ENCODE measurements at regions not wholly inside any gene's neighbourhood (a gene's known extent, or its start where the extent isn't known, plus 50 kb on each side); places are given as distances from the start of the nearest gene placed in this dataset.
"Not testable (repeated sequence)": the region's sequence is repeated elsewhere in the genome, so short reads cannot be mapped to it uniquely, and the experiment has no call there.

- no peak for DNase-seq
Observed at GRCh38 chr6:67160820-67161219, 1453.8 kb upstream of the EYS start.

DNA sequence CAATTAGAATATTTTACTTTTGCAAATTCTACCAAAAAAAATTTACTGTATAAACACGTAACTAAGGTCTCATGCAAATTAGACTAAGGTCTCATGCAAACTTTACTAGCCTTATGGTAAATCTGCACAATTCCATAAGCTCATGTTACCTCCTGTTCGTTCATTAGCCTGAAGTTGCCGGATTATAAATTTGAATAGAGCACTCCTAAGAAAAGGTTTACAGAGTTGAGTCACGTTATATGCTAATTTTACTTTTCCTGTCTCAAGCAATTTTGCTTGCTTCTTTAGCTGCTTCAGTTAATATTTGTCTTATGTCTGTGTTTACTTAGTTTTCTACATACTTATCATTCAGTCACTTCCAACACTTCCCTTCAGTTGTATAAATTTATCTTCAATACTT is 1434.0 kb upstream of the EYS start:
- DNase-seq, result no peak

- no peak for DNase-seq
Observed at GRCh38 chr6:67133973-67134372, 1426.9 kb upstream of the EYS start.

- no peak for DNase-seq
Observed at GRCh38 chr6:67131827-67132226, 1424.8 kb upstream of the EYS start.

DNA sequence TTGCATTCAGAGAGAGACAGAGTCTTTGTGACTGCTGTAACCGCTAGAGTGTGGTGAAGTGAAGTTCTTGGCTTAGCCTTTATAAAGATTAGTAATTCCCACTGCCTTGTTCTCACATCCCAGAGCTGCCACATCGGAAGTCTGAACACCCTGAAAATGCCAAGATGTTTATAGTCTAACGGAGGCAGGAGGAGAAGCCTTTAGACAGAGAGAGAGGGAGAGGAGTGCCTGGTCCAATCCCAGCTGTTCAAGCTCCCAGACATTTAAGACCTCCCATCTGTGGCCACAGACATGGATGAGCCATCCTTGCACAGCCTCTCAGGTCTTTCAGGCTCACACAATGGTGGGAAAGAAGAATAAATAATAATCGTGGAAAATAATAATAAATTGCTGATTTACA is 1422.8 kb upstream of the EYS start:
- no peak for DNase-seq

GRCh38 chr6:67127041-67127440 is 1420.0 kb upstream of the EYS start:
- DNase-seq, result no peak

GRCh38 chr6:67121115-67121514 is 1414.1 kb upstream of the EYS start:
- no peak for DNase-seq

- no peak for DNase-seq
Observed at GRCh38 chr6:67112120-67112519, 1405.1 kb upstream of the EYS start.

DNA sequence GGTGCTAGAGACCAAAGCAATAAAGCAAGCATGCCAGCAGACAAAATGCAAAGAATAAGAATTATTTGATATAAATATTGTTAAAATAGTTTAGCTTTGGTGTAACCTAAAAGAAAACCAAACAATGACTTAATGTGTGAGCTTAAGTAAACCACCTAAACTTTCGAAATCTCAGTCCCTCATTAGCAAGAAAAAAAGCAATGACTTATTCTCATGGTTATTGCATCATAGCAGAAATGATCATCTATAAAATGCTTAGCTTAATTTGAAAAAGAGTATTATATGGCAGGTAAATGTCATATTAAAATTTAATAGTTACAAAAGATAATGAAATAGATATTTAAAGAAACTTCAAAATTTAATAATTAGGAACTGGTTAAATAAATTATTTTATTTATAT is 1395.7 kb upstream of the EYS start:
- DNase-seq, result no peak

DNA sequence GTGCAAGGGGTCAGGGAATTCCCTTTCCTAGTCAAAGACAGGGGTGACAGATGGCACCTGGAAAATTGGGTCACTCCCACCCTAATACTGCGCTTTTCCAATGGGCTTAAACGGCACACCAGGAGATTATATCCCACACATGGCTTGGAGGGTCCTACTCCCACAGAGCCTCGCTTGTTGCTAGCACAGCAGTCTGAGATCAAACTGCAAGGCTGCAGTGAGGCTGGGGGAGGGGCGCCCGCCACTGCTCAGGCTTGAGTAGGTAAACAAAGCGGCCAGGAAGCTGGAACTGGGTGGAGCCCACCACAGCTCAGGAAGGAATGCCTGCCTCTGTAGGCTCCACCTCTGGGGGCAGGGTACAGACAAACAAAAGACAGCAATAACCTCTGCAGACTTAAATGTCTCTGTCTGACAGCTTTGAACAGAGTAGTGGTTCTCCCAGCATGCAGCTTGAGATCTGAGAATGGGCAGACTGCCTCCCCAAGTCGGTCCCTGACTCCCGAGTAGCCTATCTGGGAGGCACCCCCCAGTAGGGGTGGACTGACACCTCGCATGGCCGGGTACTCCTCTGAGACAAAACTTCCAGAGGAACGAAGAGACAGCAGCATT is 1388.7 kb upstream of the EYS start:
- not testable (repeated sequence) for DNase-seq

- no peak for DNase-seq
Observed at GRCh38 chr6:67094431-67094946, 1387.5 kb upstream of the EYS start.

GRCh38 chr6:67073938-67074337 is 1366.9 kb upstream of the EYS start:
- DNase-seq, result no peak

DNA sequence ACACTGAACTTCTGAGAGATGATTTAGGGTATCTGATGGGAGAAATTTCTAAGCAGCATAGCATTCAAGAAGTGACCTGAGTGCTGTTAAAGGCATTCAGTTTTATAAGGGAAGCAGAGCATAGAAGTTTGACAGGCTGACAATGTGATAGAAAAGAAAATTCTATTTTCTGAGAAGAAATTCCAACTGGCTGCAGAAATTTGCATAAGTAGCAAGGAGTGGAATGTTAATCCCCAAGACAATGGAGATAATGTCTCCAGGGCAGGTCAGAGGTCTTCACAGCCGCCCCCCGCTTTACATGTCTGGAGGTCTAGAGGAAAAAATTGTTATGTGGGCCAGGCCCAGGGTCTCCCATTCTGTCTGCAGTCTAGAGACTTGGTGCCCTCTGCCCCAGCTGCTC is 1361.8 kb upstream of the EYS start:
- DNase-seq, result no peak

GRCh38 chr6:67064323-67064722 is 1357.3 kb upstream of the EYS start:
- no peak for DNase-seq

DNA sequence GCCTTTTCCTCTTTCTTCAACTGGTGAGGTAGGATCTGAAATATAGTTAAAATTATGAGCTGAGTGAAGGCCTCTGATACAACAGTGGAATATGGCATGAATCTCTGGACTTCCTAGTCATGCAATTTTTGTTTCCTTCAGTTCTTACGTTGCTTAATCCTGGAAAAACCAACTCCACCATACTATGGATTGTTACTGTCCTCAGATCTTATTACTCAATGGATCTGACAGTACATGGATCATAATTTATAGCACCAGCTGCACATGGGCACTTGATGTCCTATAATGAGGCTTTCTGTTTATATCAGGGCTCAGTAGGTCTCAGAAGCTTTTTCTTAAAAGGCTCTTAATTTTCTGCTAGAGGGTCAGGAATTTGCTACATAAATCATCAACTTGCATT is 1341.0 kb upstream of the EYS start:
- no peak for DNase-seq

DNA sequence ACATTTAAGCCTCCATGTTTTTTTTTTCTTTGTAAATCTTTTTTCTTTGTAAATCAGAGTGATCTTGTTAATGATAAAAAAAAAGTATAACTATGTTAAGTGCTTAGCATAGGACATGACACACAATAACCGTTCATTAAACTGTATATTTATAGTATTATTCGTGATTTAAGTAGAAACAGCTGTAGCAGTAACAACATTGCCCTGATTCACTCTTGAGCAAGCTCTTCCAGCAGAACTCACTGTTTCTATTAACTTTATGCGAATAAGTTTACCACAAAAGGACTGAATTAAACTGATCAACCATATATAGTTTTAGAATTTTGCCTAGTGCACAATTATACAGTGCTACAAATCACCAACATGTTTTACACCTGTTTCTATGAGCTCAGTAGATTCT is 1338.0 kb upstream of the EYS start:
- no peak for DNase-seq

- no peak for DNase-seq
Observed at GRCh38 chr6:67031451-67031850, 1324.4 kb upstream of the EYS start.

DNA sequence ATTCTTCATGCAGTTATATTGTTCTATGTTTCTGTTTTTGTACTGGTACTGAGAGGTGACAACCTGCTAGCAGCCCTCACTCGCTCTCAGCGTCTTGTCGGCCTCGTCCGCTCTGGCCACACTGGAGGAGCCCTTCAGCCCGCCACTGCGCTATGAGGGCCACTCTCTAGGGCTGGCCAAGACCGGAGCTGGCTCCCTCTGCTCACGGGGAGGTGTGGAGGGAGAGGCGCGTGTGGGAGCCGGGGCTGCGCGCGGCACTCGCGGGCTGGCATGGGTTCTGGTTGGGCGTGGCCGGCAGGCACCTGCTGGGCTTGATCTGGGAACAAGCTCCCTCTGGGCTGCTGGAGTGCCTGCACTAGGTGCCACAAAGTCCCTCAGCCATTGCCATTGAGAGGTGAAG is 1323.8 kb upstream of the EYS start:
- DNase-seq, result no peak

DNA sequence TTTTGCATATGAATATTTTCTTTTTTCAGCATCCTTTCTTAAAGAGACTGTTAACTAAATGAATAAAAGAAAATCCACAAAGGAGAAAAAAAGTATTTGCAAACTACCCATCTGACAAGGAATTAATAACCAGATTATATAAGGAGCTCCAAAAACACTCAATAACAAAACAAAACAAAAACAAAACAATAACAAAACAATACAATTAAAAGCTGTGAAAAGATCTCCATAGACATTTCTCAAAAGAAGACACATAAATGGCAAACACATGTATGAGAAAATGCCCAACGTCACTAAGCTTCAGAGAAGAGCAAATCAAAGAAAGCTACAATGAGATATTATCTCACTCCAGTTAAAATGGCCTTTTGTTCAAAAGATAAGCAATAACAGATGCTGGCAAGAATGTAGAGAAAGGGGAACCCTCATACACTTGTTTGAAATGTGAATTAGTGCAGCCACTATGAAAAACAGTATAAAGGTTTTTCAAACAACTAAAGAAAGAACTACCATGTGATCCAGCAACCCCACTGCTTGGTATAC is 1310.0 kb upstream of the EYS start:
- no peak for DNase-seq

DNA sequence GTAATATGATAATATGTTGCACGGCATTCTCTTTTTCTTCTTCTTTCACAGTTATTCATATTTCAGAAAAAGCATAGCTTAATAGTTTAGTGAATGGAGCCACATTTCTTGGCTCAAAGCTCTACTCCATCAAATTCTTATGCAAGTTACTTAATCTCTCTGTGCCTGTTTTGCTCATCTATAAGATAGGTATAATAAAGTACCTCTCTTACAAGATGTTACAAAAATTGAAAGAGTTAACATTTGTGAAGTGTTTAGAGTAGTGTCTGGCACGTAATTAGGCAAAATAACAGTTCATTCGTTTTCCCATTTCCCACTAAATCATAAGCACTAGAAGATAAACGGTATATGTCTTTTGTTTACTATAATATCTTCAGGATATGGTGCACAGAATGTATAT is 1304.4 kb upstream of the EYS start:
- no peak for DNase-seq

GRCh38 chr6:67009818-67010217 is 1302.8 kb upstream of the EYS start:
- DNase-seq, result no peak

DNA sequence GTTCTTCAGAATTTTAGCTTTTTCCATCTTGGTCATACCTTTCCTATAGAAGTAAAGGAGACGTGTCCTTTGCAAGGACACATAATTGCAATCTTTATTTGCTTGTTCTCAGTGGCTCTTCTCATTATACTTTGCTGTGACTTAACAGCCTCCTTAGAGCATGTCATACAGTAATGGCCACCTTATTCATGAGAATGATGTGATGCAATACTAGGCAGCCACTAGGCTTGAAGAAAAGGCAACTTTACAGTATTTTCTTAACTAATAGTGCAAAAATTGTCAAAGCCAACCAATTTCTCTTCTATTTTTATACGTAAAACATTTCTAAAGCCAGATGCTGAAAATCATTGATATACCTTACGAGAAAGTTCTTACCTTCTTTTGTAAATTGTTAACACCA is 1296.8 kb upstream of the EYS start:
- DNase-seq, result no peak

DNA sequence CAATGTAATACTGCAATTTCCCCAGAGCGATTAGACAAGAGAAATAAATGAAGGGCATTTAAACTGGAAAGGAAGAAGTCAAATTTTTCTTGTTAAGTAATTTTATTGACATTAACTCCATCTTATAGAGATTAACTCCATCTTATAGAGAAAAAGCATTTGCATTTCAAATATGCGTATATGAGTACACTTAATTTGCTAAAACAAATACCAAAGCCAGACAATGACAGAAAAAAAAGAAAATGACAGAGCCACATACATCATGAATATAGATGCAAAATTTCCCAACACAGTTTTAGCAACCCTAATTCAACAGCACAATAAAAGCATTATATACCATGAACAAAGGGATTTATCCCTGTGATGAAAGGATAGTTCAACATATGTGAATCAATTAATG is 1293.1 kb upstream of the EYS start:
- DNase-seq, result no peak

- not testable (repeated sequence) for DNase-seq
Observed at GRCh38 chr6:66997579-66997978, 1290.6 kb upstream of the EYS start.

DNA sequence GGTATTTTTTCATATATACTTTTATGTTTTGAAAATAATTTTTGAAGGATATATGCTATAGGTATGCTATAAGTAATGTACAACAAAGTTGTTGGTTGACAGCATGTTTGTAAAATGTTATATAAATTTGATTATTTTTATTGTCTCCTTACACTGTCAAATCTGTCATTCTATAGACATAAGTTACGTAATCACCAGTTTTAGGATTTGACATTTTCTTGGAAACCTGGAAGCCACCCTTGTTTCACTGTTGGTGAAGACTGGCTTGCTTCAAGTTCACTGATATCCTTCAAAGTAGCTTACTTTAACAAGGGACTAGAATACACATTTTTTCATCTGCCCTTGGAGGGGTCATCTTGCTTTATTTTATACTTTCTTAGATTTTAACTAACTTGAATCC is 1288.6 kb upstream of the EYS start:
- DNase-seq, result no peak

All from CD4-positive, alpha-beta T cell treated with Interleukin-1 beta for 1 hour (primary cell).